ENCODE measurements at regions not wholly inside any gene's neighbourhood (a gene's known extent, or its start where the extent isn't known, plus 50 kb on each side); places are given as distances from the start of the nearest gene placed in this dataset.

DNA sequence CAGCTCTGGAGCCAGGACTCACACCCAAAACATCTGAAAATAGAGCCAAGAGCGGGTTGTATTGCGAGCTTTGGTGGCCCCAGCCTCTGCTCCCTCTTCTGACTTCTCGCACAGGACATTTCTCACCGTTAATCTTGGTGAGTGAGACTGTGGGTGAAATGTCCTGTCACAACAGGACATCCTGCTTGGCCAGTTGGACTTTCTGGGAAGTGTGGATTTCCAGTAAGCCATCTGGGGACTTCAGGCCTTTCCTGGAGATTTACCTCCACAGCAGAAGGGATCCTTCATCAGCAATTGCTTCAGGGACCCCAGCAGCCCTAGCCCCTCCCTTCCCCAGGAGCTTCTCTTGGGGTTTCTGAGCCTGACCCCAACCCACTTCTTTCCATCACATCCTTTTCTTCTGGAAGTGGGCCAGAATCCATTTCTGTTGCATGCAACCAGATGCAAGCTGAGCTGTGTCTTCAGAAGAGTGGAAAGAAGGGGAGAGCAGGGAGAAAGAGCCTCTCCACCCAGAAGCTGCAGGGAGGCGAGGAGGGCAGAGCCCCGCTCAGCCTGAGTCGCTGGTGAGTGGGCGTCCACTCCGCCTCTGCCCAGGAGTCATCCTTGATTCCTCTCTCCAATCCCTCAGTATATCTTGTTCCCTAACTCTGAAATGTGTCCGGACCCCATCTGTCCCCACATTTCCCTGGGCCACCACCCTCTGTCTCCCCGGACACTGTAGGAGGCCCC, 50.3 kb upstream of the GADD45G start:
- no peak for DNase-seq (ENCODE audit: low read depth)

DNA sequence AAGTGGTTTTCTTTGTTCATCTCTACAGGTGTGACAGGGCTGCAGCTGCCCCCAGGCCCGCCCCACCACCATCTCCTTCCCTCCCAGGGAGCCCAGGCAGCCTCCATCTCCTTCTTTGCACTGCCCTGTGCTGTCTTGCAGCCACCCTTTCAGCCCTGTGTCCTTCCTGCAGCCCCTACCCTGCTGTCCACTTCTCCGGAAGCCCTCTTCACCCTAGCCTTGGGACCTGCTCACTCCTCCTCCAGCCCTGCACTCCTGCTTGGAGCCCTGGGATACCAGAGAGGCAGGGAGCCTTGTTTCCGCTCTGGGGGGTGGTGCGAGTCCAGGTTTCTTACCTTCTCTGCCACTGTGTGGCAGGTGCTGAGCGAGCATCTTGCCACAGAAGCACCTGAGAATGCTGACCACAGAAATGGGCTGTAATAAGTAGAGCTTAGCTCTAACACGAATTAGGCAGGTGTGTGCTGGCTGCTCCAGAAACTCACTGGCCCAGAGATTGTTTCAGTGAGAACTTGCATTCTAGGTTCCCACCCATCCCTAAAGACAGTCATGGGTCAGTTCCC, 51.3 kb upstream of the GADD45G start:
- DNase-seq (ENCODE audit: low read depth): no peak

DNA sequence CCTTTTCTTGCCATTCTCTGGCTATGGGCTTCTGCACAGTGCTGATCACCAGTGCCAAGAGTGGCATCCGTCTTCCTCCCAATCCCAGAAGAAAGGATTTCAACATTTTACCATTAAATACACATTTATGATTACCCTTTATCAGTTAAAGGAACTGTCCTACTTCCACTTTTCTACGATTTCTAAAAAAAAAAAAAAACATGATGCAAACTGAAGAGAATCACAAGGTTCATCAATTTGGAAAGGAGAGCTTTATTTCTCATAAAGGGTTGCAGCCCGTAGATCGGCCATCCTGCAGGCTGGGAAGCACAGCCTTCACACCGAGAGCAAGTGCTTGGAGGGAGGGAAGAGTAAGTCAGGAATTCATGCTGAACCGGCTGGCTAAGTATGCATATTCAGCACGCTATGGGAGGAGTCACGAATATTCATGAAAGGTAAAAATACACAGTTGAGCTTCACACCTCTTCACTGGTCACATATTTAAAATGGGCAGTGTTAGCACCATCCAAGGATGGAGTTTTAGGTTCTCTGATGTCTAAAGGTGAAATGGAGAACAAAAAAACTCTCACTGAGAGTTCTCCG, 52.5 kb upstream of the SEMA4D start:
- DNase-seq (ENCODE audit: low read depth): no peak

DNA sequence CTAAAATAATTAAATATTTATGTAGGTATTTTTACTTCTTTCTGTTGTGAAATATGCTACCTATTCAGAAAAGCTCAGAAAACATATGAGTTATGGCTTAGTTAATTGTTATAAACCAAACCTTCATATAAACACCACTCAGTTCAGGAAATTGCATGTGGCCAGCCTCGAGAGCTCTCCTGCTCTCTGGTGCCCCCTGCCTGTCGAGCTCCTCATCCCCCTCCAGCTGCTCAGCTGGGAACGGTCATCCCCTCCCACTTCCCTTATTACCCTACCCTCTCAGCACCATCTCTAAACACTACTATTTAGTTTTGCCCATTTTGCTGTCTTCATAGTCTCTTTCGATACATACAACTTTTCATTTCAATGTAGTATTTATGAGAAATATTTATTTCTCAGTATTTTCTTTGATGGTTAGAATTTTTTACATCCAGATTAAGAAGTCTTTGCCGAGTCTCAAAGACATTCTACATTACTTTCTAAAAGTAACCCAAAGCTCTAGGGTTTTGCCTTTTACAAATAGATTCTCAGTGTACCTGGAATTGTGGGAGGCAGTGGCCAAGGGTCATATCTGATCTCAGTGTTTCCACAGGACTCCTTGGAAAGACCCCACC, 51.2 kb upstream of the SEMA4D start:
- peak; percentile 18 for DNase-seq (ENCODE audit: low read depth)

DNA sequence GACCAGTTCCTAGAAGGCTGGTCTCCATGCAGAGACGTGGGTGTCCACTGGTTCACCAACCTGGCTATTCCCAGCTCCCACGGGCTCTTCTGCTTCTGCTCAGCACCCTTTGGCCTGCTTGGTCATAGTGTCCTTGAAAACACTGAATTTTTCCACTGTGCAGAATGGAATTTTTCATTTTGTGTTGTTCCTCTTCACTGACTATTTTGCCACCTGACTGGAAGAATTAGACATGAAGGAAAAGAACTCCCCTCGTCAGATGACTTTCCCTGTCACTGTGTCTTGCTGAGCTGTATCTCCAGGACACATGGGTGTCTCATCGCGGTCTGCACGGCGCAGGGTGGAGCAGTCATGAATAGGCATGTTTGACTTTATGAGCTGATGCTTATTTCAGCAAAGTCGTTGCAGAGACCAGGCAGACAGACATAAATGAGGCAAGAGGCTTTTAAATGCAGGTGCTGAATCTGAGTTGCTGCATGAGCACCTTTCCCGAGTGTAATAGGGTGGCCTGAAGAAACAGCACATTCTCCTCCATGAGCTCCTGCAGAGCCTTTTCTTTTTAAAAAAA, 50.2 kb upstream of the SEMA4D start:
- DNase-seq (ENCODE audit: low read depth): no peak

Measured in HS-5 (cell line).